Kidney epithelial cell (primary cell): ENCODE measurements at regions not wholly inside any gene's neighbourhood (a gene's known extent, or its start where the extent isn't known, plus 50 kb on each side); places are given as distances from the start of the nearest gene placed in this dataset.

Experiments used
- DNase-seq: peaks from one replicate; pipeline ENCODE4 v3.0.0-alpha.2; 2010; ENCODE audit warnings: low read depth
- H3K27me3 ChIP-seq: 2 replicates; pipeline ENCODE4 v1.6.0; 2011; ENCODE audit warnings: low read length; ENCODE audit not compliant: control insufficient read depth, insufficient read depth
- H3K36me3 ChIP-seq: 2 replicates; pipeline ENCODE4 v1.5.1; 2011; ENCODE audit warnings: low read length; ENCODE audit not compliant: control insufficient read depth, insufficient read depth
- H3K4me3 ChIP-seq: 2 replicates; pipeline ENCODE4 v1.5.1; 2011; ENCODE audit warnings: low read depth, mild to moderate bottlenecking, control low read depth, low read length
- TF ChIP-seq, protein P1 (sequence below): IDR thresholded peaks from 2 replicates; pipeline ENCODE4 v1.5.1; 2011; ENCODE audit warnings: mild to moderate bottlenecking, moderate library complexity, low read length, control low read depth, inconsistent platforms; ENCODE audit not compliant: insufficient read depth, poor library complexity, severe bottlenecking

GRCh38 chr2:120494446-120494845 lies 148.5 kb downstream of the INHBB start:
- no peaks in the 10 kb centered on the region for H3K36me3 ChIP-seq
- TF ChIP-seq, protein P1, sequence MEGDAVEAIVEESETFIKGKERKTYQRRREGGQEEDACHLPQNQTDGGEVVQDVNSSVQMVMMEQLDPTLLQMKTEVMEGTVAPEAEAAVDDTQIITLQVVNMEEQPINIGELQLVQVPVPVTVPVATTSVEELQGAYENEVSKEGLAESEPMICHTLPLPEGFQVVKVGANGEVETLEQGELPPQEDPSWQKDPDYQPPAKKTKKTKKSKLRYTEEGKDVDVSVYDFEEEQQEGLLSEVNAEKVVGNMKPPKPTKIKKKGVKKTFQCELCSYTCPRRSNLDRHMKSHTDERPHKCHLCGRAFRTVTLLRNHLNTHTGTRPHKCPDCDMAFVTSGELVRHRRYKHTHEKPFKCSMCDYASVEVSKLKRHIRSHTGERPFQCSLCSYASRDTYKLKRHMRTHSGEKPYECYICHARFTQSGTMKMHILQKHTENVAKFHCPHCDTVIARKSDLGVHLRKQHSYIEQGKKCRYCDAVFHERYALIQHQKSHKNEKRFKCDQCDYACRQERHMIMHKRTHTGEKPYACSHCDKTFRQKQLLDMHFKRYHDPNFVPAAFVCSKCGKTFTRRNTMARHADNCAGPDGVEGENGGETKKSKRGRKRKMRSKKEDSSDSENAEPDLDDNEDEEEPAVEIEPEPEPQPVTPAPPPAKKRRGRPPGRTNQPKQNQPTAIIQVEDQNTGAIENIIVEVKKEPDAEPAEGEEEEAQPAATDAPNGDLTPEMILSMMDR: no peak
- no peak for DNase-seq
- H3K4me3 ChIP-seq: no peak overlapping the region
- peaks cover 14% of the 10 kb centered on the region for H3K27me3 ChIP-seq

DNA sequence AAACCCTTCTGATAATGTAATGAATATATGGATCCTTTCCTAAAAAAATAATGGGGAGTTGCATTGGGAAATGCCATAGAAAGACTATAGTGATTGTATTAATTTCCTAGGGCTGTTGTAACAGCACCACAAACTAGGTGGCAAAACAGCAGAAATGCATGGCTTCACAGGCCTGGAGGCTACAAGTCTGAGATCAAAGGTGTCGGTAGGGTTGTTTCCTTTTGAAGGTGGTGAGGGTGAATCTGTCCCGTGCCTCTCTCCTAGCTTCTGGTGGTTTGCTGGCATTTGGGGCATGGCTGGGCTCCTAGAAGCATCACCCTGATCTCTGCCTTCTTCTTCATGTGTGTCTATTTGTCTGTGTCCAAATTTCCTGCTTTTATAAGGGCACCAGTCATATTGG lies 149.7 kb downstream of the INHBB start:
- TF ChIP-seq, protein P1: no peak
- no peak overlapping the region for H3K4me3 ChIP-seq
- no peak for DNase-seq
- H3K36me3 ChIP-seq: no peaks in the 10 kb centered on the region
- H3K27me3 ChIP-seq: peaks cover 14% of the 10 kb centered on the region

DNA sequence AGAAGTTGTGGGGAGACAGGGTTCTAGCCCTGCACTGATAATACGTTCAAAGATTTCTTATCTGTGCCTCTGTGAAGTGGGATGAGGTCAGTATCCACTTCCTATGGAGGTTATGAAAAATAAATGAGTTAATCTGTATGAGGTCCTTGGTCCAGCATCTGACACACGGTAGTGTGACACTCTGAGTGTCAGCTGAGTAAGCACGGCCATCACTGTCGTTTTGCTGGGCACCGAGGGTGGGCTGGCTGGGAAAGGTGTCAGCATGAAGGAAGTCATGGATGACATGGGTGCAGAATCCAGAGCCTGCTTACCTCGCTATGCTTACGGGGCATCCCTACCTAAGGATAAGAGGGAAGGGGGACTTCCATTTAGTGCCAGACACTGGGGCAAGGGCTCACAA lies 150.3 kb downstream of the INHBB start:
- TF ChIP-seq, protein P1: no peak
- peaks cover 12% of the 10 kb centered on the region for H3K27me3 ChIP-seq
- no peak for DNase-seq

GRCh38 chr2:120496759-120497158 lies 150.8 kb downstream of the INHBB start:
- Histone ChIP-seq H3K36me3 (no peaks in the 10 kb centered on the region), H3K27me3 (peaks cover 9% of the 10 kb centered on the region), H3K4me3 (no peak overlapping the region)
- TF ChIP-seq, protein P1: no peak
- DNase-seq: no peak

More for the DNA sequence above, 150.3 kb downstream of the INHBB start:
- H3K4me3 ChIP-seq: no peak overlapping the region
- no peaks in the 10 kb centered on the region for H3K36me3 ChIP-seq

GRCh38 chr2:120497261-120497977 lies 151.5 kb downstream of the INHBB start:
- no peak for DNase-seq
- Histone ChIP-seq H3K4me3 (no peak overlapping the region), H3K27me3 (peaks cover 9% of the 10 kb centered on the region), H3K36me3 (no peaks in the 10 kb centered on the region)
- TF ChIP-seq, protein P1: no peak

DNA sequence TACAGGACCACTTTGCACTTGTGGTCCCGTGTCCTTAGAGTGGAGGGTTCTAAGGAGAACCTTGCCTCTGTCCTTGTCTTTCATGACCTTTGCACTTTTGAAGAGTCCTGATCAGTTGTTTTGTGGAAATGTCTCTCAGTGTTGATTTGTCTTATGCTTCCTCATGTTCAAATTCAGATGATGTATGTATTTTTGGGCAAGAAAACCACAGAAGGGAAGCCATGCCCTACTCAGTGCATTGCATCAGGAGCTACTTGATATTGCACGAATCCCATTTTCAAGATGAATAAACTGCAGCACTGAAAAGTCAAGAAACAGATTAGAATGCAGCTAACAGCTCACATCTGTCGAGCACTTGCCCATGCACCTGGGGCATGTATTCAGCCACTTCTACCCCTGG lies 152.2 kb downstream of the INHBB start:
- Histone ChIP-seq H3K27me3 (peaks cover 9% of the 10 kb centered on the region), H3K36me3 (no peaks in the 10 kb centered on the region), H3K4me3 (no peak overlapping the region)
- DNase-seq: no peak
- TF ChIP-seq, protein P1: no peak
